Pancreas (tissue), 10 donors: ENCODE measurements at regions not wholly inside any gene's neighbourhood (a gene's known extent, or its start where the extent isn't known, plus 50 kb on each side); places are given as distances from the start of the nearest gene placed in this dataset.

Experiments
- ATAC-seq, 4 donors: fragments of 200-7000 bp; cut with Tn5 transposase; one replicate each; pipeline versions ENCODE4 v1.8.0 to v1.9.1; 2020; ENCODE audit warnings: mild to moderate bottlenecking in 4 of 4, moderate library complexity in 4 of 4
- DNase-seq, 6 donors: peaks; one replicate each; pipeline ENCODE4 v3.0.0-alpha.2; 2020
- FAIRE-seq: peaks from 2 replicates; lab custom pipeline; 2012; peaks lifted over from hg19 to GRCh38; lab: Jason Lieb, UNC
- H3K27ac ChIP-seq, 4 donors: fragments of 200-600 bp; sonication (generic); 1 replicate in 3 of 4; 2 replicates in 1 of 4; pipeline versions ENCODE4 v1.5.0 to v1.8.0; 2020
- H3K27me3 ChIP-seq, 4 donors: fragments of 200-600 bp; one replicate each; pipeline ENCODE4 v1.8.0; 2021
- H3K36me3 ChIP-seq, 3 donors: fragments of 200-600 bp; sonication (generic) in 1 of 3; one replicate each; pipeline versions ENCODE4 v1.5.0 to v1.8.0; 2020 to 2021
- H3K4me1 ChIP-seq, 3 donors: fragments of 200-600 bp; one replicate each; pipeline ENCODE4 v1.8.0; 2021
- H3K4me3 ChIP-seq, 4 donors: fragments of 200-600 bp; sonication (generic) in 2 of 4; one replicate each; pipeline versions ENCODE4 v1.5.0 to v1.8.0; 2020 to 2021
- H3K9me3 ChIP-seq, 4 donors: fragments of 200-600 bp; one replicate each; pipeline ENCODE4 v1.8.0; 2021
- WGBS, 2 donors: extraction: QIAGEN DNeasy Blood & Tissue Kit; methylation state at CpG; one replicate each; pipeline ENCODE4 v1.1.7; 2013; 5-methylcytosine and 5-hydroxymethylcytosine counted together
- intact Hi-C, 3 donors: fragments of 100-400 bp; cut with DNase I; formaldehyde crosslinking; loops; one replicate each; pipeline versions ENCODE4 v1.11.1 to v1.14.2; 2022
- TF ChIP-seq, protein P1 (sequence below), 4 donors: fragments of 200-600 bp; sonication (generic) in 3 of 4; IDR thresholded peaks; one replicate each; pipeline versions ENCODE4 v1.5.0 to v1.8.0; 2021; ENCODE audit warnings: antibody characterized with exemption in 4 of 4
- donor health status: healthy with polysubstance abuse.
- donor health status: DM: no; HTN: no; CAD: no; lungs with moderate emphysema.
- donor health status: DM: no; HTN: no; CAD: no.
- donor health status: control.
- donor health status: control.
- donor health status: Bipolar disorder and iron deficiency.
- donor health status: DM: yes; HTN: yes; CAD: no.
- donor health status: DM: no; HTN: no; CAD: no.
- donor health status: DM: no; HTN: no; CAD: no.
- donor health status: DM: yes; HTN: yes; CAD: no.

DNA sequence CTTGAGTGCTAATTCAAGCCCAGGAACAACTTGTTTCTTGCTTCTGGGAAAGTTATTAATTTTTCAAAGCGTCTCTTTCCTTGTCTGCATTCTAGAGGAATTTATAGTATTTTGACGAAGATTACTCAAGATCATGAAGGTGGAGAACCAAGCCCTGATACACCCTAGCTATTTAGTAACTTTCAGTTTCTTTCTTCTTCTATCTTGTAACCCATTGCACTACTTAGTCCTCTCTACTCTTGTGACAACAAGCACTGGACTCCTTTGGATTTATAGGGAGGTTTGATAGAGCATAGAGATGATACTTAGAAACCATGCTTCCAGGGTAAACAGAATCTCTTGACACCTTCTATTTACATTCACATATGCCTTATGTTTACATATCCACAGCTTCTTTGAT is 203.3 kb upstream of the GRM7 start:
- FAIRE-seq (no peak), ATAC-seq (no peak), DNase-seq (no peak)
- Histone ChIP-seq H3K27me3 (no peaks in the 10 kb centered on the region), H3K9me3 (no peaks in the 10 kb centered on the region), H3K27ac (no peak overlapping the region), H3K36me3 (no peaks in the 10 kb centered on the region), H3K4me1 (no peaks in the 10 kb centered on the region), H3K4me3 (no peak overlapping the region)
- WGBS, 2 donors, result 84 to 88% methylated on average over 2 of the region's 2 CpGs
- intact Hi-C loops, result no loop called here
- TF ChIP-seq, protein P1, sequence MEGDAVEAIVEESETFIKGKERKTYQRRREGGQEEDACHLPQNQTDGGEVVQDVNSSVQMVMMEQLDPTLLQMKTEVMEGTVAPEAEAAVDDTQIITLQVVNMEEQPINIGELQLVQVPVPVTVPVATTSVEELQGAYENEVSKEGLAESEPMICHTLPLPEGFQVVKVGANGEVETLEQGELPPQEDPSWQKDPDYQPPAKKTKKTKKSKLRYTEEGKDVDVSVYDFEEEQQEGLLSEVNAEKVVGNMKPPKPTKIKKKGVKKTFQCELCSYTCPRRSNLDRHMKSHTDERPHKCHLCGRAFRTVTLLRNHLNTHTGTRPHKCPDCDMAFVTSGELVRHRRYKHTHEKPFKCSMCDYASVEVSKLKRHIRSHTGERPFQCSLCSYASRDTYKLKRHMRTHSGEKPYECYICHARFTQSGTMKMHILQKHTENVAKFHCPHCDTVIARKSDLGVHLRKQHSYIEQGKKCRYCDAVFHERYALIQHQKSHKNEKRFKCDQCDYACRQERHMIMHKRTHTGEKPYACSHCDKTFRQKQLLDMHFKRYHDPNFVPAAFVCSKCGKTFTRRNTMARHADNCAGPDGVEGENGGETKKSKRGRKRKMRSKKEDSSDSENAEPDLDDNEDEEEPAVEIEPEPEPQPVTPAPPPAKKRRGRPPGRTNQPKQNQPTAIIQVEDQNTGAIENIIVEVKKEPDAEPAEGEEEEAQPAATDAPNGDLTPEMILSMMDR (IDR thresholded peaks at IDR 0.05), result no peak

DNA sequence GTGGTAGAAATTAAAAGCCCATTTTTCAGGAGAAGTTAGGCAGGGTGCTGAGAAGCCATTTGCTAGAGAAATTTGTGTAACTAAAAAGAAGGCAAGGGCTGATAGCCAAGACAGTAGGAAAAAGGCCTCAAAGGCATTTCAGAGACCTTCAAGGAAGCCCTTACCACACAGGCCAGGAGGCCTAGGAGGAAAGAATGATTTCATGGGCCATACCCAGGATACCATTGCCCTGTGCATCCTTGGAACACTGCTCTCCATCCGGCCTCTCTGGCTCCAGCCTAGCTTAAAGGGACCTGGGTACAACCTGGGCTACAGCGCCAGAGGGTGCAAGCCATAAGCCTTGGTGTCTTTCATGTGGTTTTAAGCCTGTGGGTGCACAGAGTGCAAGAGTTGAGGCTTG is 193.6 kb upstream of the GRM7 start:
- intact Hi-C loops, result no loop called here
- H3K9me3 ChIP-seq, result no peaks in the 10 kb centered on the region
- no peaks in the 10 kb centered on the region for H3K4me1 ChIP-seq
- H3K36me3 ChIP-seq, result no peaks in the 10 kb centered on the region
- FAIRE-seq (no peak), ATAC-seq (no peak), DNase-seq (no peak)
- WGBS, 2 donors, result 68 to 79% methylated on average over 2 of the region's 2 CpGs
- TF ChIP-seq, protein P1 (IDR thresholded peaks at IDR 0.05), result no peak
- H3K27ac ChIP-seq, result no peak overlapping the region
- H3K27me3 ChIP-seq, result no peaks in the 10 kb centered on the region
- H3K4me3 ChIP-seq, result no peak overlapping the region

DNA sequence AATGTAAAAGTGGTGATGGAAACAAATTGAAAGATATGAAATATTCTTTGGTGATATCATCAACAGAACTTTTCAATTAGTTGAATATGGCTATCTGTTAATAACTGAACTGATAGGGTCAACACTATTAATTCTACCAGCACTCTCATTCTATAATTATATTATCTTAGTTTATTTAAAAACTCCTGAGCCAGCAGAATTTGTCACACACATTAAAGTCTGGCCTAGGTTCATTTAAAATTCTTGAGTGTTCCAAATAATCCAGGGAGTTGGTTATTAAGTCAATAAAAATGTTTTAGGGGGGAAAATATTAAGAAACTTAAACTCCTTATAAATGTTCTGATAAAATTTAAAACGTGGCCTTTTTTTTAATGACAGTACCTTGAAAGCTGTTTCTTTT is 189.6 kb upstream of the GRM7 start:
- H3K4me1 ChIP-seq, result no peaks in the 10 kb centered on the region
- no peak for ATAC-seq
- 20 to 37% methylated on average over 1 of the region's 1 CpG for WGBS, 2 donors
- H3K4me3 ChIP-seq, result no peak overlapping the region
- no peaks in the 10 kb centered on the region for H3K27me3 ChIP-seq
- intact Hi-C loops, result no loop called here
- no peaks in the 10 kb centered on the region for H3K9me3 ChIP-seq
- no peaks in the 10 kb centered on the region for H3K36me3 ChIP-seq
- TF ChIP-seq, protein P1 (IDR thresholded peaks at IDR 0.05), result no peak
- no peak for FAIRE-seq
- no peak overlapping the region for H3K27ac ChIP-seq
- DNase-seq, result no peak

DNA sequence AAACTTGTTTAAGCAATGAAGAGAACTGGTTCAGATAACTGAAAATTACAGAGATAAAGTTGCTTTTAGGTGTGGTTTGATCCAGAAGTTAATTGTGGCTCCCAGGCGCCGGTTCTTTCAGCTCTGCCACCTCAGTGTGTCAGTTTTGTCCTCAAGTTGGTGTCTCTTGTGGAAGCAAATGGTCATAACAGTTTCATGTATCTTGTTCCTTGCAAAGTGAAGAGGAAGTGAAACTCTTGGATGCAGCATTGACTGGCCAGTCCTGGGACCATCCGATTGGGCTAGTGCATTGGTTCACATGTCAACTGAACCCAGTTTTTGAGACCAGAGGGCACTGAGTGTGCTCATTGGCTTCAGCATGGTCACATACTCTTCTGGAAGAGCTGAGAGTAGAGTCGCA is 181.4 kb upstream of the GRM7 start:
- TF ChIP-seq, protein P1 (IDR thresholded peaks at IDR 0.05), result no peak
- Histone ChIP-seq H3K36me3 (no peaks in the 10 kb centered on the region), H3K4me3 (no peak overlapping the region), H3K9me3 (no peaks in the 10 kb centered on the region), H3K27ac (no peak overlapping the region), H3K4me1 (no peaks in the 10 kb centered on the region), H3K27me3 (no peaks in the 10 kb centered on the region)
- 66 to 81% methylated on average over 4 of the region's 4 CpGs for WGBS, 2 donors
- no peak for FAIRE-seq
- no peak for DNase-seq
- intact Hi-C loops, result no loop called here
- no peak for ATAC-seq

DNA sequence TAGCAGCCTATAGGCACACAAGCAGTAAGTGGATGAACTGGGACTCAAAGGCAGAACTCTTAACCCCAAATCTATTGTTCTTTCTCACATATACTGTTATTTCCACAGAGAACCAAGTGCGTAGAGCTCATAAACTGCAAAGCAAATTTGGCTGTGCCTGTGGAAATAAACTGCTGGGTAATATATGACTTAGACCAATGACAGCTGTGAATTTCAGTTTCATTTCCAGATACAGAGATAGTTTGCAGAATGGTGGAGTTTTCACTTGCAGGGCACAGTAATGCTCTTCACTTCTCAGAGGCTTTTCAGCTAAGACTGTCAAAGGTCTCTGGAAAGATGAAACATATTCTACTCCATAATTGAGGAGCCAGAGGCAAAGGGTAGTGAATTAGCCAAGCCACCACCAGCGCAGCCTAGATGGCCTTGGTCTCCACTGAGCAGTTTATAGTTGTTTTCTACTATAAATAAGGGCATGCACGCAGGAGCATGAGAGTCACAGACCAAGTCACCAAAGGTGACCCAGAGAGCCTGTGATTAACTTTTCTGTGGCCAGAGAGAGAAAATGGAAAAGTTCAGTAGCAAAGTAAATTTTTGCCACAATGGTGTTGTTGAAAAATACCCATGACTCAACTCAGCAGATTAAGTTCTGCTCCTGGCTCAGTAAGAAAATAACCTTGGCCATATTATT is 180.7 kb upstream of the GRM7 start:
- Histone ChIP-seq H3K27me3 (no peaks in the 10 kb centered on the region), H3K9me3 (no peaks in the 10 kb centered on the region), H3K4me3 (no peak overlapping the region), H3K36me3 (no peaks in the 10 kb centered on the region), H3K4me1 (no peaks in the 10 kb centered on the region), H3K27ac (no peak overlapping the region)
- intact Hi-C loops, result no loop called here
- 59 to 87% methylated on average over 3 of the region's 3 CpGs for WGBS, 2 donors
- TF ChIP-seq, protein P1 (IDR thresholded peaks at IDR 0.05), result no peak
- FAIRE-seq (no peak), ATAC-seq (no peak), DNase-seq (no peak)
